D721Med (cell line): ENCODE measurements at regions not wholly inside any gene's neighbourhood (a gene's known extent, or its start where the extent isn't known, plus 50 kb on each side); places are given as distances from the start of the nearest gene placed in this dataset.

Experiments
- DNase-seq: peaks from one replicate; pipeline ENCODE4 v3.0.0; 2011; ENCODE audit warnings: low spot score; ENCODE audit not compliant: insufficient read length
- FAIRE-seq: peaks from 2 replicates; lab custom pipeline; 2011; peaks lifted over from hg19 to GRCh38; lab: Jason Lieb, UNC
- TF ChIP-seq, protein P1 (sequence below): IDR thresholded peaks from 2 replicates; pipeline ENCODE4 v1.5.1; 2012; ENCODE audit warnings: mild to moderate bottlenecking, control low read depth; ENCODE audit not compliant: insufficient read depth; ENCODE audit errors: missing control alignments

DNA sequence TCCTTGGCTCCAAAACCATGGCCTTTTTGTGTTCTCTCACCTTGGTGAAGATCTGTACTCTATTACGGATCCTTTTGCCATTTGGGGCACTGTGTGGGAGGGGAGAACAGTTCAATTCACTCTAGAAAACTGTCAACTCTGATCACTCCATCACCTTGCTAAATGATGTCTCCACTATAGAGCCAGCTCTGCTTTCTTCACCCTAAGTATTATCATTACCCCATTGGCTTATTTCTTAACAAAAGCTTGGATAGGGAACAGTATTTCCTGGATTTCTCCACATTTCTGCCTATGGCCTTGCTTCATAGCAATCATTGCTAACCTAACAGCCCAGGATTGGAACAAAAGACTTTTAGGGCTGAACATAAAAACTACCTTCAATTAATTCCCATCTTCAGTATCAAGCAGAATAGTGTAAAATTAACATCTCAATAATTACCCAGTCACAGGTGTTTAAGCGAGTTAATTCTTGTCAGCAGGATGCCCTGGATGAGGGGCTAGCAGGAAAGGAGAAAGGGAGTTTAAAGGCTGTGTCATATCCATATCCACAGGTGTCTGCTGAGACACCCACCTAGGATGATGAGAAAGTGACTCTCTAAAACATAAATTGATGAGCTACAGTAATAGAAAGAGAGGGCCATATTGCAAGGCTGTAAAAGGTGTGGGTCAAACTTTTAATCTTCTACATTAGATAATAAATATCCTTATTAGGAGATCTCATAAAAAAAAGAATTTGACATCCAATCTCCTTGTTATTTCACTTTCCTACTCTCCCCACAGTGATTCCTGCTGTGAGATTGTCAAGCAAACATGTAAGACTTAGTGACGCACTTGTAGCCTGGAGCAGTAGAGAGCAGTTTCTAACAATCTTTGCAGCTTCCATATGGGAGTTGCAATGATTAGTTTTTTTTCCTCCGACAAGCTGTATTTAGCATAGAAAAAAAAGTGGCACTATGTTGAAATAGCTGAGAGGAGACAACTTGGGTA lies 589.5 kb upstream of the NXPH2 start:
- FAIRE-seq, result no peak
- DNase-seq, result no peak

DNA sequence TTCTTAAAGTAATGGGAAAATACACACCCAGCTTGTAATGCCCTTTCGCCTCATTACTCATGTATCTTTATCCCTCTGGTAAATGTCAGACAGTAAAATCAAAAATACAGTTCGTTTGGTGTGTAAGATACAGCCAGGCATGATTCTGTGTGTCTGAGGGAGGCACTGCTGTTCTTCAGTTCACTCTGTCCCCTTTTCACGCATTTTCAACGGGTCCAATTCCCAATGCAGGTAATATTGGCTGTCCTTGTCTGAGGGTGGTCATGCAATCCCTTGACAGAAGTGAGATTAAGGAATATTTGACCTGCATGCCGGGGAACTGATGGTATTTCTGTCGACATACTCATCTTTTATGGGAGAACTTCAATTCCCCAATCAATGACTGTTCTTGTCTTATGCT lies 587.2 kb upstream of the NXPH2 start:
- TF ChIP-seq, protein P1, sequence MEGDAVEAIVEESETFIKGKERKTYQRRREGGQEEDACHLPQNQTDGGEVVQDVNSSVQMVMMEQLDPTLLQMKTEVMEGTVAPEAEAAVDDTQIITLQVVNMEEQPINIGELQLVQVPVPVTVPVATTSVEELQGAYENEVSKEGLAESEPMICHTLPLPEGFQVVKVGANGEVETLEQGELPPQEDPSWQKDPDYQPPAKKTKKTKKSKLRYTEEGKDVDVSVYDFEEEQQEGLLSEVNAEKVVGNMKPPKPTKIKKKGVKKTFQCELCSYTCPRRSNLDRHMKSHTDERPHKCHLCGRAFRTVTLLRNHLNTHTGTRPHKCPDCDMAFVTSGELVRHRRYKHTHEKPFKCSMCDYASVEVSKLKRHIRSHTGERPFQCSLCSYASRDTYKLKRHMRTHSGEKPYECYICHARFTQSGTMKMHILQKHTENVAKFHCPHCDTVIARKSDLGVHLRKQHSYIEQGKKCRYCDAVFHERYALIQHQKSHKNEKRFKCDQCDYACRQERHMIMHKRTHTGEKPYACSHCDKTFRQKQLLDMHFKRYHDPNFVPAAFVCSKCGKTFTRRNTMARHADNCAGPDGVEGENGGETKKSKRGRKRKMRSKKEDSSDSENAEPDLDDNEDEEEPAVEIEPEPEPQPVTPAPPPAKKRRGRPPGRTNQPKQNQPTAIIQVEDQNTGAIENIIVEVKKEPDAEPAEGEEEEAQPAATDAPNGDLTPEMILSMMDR, result no peak
- FAIRE-seq (no peak), DNase-seq (no peak)

More for the DNA sequence above, 589.5 kb upstream of the NXPH2 start:
- TF ChIP-seq, protein P1, result no peak

DNA sequence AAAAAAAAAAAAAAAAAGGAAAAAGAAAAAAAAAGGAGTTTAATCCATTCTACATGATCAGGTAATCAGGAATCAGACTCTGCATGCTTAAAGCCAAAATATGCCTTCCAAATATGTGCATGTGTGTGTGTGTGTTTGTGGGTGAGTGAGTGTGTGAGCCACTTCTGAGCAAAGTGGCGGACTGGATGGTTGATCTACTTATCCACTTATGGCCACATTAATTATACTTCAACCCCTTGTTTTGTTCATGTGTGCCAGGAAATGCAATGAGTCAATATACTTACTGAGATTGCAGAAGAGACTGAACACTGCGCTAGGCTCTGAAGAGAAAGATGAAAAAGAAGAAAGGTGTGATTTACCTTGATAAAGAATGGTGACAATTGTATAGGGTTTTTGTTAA lies 586.5 kb upstream of the NXPH2 start:
- TF ChIP-seq, protein P1, result no peak
- DNase-seq (no peak), FAIRE-seq (no peak)

DNA sequence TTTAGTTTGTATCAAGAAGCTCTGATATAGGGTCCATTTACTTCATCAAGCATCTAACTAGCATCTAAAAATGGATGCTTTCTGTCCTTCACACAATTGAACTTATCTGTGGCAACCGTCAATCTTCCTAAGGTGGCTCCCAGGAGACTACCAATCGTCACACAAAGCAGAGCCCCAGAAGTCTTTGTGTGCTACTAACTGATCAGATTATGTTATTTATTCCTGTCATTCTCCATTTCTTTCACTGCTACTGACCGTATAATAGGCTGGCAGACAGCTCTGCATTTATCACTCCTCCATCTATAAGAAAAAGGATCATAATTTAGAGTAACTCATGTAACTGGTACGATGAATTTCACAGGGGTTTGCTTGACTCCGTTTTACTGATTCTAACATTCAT lies 585.0 kb upstream of the NXPH2 start:
- TF ChIP-seq, protein P1, result no peak
- no peak for FAIRE-seq
- DNase-seq, result no peak

DNA sequence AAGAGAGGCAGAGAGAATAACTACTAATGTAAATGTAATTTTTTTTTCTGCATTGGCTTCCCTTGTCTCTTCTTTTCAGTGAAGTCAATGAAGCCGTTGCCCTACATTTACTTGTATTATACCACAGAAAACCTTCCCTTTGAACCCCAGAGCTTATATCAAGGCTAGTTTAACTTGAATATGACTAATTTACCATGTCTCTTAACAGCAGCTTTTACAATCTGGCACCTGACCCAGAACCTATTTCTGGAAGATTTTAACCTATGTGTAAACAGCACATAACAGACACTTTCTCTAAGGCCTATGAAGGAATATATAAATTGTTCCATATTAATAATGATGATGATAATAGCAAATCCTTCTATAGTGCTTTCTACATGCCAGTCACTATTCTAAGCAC lies 580.5 kb upstream of the NXPH2 start:
- FAIRE-seq (no peak), DNase-seq (no peak)
- TF ChIP-seq, protein P1, result no peak

DNA sequence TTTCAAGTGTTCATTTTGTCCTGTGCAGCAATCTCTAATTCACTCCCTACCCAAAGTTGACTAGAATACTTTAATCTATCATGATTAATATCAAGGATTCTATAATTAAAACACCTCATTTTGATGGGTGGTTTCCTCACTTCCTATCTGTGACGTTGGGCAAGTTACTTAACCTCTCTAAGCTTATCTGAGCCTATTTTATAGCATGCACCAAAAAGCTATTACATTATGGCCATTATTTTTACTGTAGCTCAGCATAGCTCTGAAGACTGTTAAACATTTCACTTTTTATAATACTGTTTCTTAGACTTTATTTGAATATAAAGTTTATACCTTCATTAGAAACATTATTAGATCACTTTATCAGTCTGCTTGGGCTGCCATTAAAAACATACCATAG lies 579.6 kb upstream of the NXPH2 start:
- no peak for FAIRE-seq
- TF ChIP-seq, protein P1, result no peak
- no peak for DNase-seq

DNA sequence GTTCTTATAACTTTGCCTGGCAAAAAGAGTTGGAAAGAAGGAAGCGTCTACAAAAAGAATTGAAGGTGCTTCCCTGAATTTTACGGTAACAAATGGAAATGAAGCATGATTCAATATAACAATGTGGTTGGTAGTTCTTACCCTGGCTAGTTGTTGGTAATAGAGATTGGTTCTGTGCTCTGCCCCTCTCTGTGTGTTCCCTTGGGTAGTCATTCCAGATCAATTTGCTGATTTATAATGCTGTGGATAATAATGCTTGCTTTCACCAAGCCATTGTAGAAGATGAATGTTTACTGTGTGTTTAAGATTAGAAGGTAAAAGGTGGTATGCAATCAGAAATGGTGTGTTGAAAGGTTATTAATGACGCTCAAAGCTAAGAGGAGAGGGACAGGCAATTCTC lies 577.8 kb upstream of the NXPH2 start:
- no peak for FAIRE-seq
- no peak for DNase-seq
- TF ChIP-seq, protein P1, result no peak
